IMR-90 (cell line): ENCODE measurements at regions not wholly inside any gene's neighbourhood (a gene's known extent, or its start where the extent isn't known, plus 50 kb on each side); places are given as distances from the start of the nearest gene placed in this dataset.

Experiments used
- ATAC-seq: fragments of 200-7000 bp; cut with Tn5 transposase; 2 replicates; pipeline ENCODE4 v1.9.1; 2020; ENCODE audit warnings: low read depth, mild to moderate bottlenecking, moderate library complexity
- BruUV-seq: library from RNA; stranded (reverse); fragments of 400-500 nt; replicated peaks from 2 replicates; lab custom pipeline; 2021; lab: Mats Ljungman, UMichigan
- CTCF ChIA-PET: fragments of 300-600 bp; formaldehyde crosslinking; extraction: SDS; loops from one replicate; lab custom pipeline; 2021; ENCODE audit warnings: antibody characterized with exemption; lab: Yijun Ruan, JAX
- POLR2A ChIA-PET: fragments of 300-600 bp; sonication (Branson Sonifier 250); formaldehyde crosslinking; loops from one replicate; lab custom pipeline; 2022; ENCODE audit warnings: antibody characterized with exemption; ENCODE audit not compliant: unreplicated experiment; lab: Charles Lee
- DNase-seq: peaks from one replicate; pipeline ENCODE4 v3.0.0; 2013
- H2AFZ ChIP-seq: replicated peaks from 2 replicates; pipeline ENCODE3; 2013; ENCODE audit warnings: low read length, mild to moderate bottlenecking; ENCODE audit not compliant: poor library complexity
- H2AK5ac ChIP-seq: 2 replicates; pipeline ENCODE4 v1.6.1; 2013; ENCODE audit warnings: low read depth, low read length, inconsistent platforms
- H2AK9ac ChIP-seq: replicated peaks from 2 replicates; pipeline ENCODE3; 2013; ENCODE audit warnings: mild to moderate bottlenecking, low read depth, low read length, moderate library complexity; ENCODE audit not compliant: poor library complexity
- H2BK120ac ChIP-seq: 2 replicates; pipeline ENCODE4 v1.6.1; 2013; ENCODE audit warnings: low read depth, low read length, inconsistent platforms
- H2BK15ac ChIP-seq: 3 replicates; pipeline ENCODE4 v1.6.1; 2013; ENCODE audit warnings: low read depth, low read length, inconsistent platforms
- H2BK20ac ChIP-seq: 2 replicates; pipeline ENCODE4 v1.6.1; 2013; ENCODE audit warnings: low read depth, mild to moderate bottlenecking, inconsistent platforms, low read length, moderate library complexity
- H2BK5ac ChIP-seq: 2 replicates; pipeline ENCODE4 v1.6.1; 2013; ENCODE audit warnings: mild to moderate bottlenecking, low read depth, low read length, inconsistent platforms; ENCODE audit not compliant: poor library complexity, severe bottlenecking
- H3K14ac ChIP-seq: replicated peaks from 2 replicates; pipeline ENCODE4 v1.6.1; 2013; ENCODE audit warnings: low read depth, low read length, inconsistent platforms
- H3K18ac ChIP-seq: 2 replicates; pipeline ENCODE4 v1.6.1; 2013; ENCODE audit warnings: low read depth, low read length, control low read depth
- H3K23ac ChIP-seq: 2 replicates; pipeline ENCODE4 v1.6.1; 2013; ENCODE audit warnings: low read depth, low read length, inconsistent platforms
- H3K27ac ChIP-seq: 2 replicates; pipeline ENCODE4 v1.5.1; 2013; ENCODE audit warnings: mild to moderate bottlenecking, control low read depth, low read length; ENCODE audit not compliant: insufficient read depth
- H3K27me3 ChIP-seq: 2 replicates; pipeline ENCODE4 v1.6.1; 2013; ENCODE audit warnings: low read length; ENCODE audit not compliant: control insufficient read depth, insufficient read depth
- H3K36me3 ChIP-seq: 2 replicates; pipeline ENCODE4 v1.6.1; 2013; ENCODE audit warnings: low read length, mixed read lengths; ENCODE audit not compliant: control insufficient read depth, insufficient read depth
- H3K4ac ChIP-seq: 2 replicates; pipeline ENCODE4 v1.6.1; 2013; ENCODE audit warnings: low read depth, low read length, inconsistent platforms
- H3K4me1 ChIP-seq: 2 replicates; pipeline ENCODE4 v1.6.1; 2013; ENCODE audit warnings: low read length, mixed read lengths; ENCODE audit not compliant: control insufficient read depth, insufficient read depth
- H3K4me2 ChIP-seq: 2 replicates; pipeline ENCODE4 v1.6.1; 2013; ENCODE audit warnings: low read depth, mild to moderate bottlenecking, control low read depth, low read length, moderate library complexity
- H3K4me3 ChIP-seq: 2 replicates; pipeline ENCODE4 v1.5.1; 2013; ENCODE audit warnings: low read depth, mild to moderate bottlenecking, control low read depth, low read length, moderate library complexity; ENCODE audit not compliant: insufficient read depth
- H3K56ac ChIP-seq: 2 replicates; pipeline ENCODE4 v1.6.1; 2013; ENCODE audit warnings: low read length, inconsistent platforms; ENCODE audit not compliant: insufficient read depth; ENCODE audit errors: extremely low read depth
- H3K79me1 ChIP-seq, 2 experiments: 2 replicates each; pipeline ENCODE4 v1.6.1; 2013; ENCODE audit warnings: low read length in 2 of 2, inconsistent platforms in 1 of 2, low read depth in 1 of 2
- H3K9ac ChIP-seq: 2 replicates; pipeline ENCODE4 v1.6.1; 2013; ENCODE audit warnings: low read depth, low read length, control low read depth
- H3K9me1 ChIP-seq: 2 replicates; pipeline ENCODE4 v1.6.1; 2013; ENCODE audit warnings: low read length, inconsistent platforms; ENCODE audit not compliant: insufficient read depth
- H3K9me3 ChIP-seq: 2 replicates; pipeline ENCODE4 v1.6.1; 2013; ENCODE audit warnings: low read length; ENCODE audit not compliant: control insufficient read depth, insufficient read depth
- H4K20me1 ChIP-seq: 2 replicates; pipeline ENCODE4 v1.6.1; 2013; ENCODE audit warnings: low read length, inconsistent platforms; ENCODE audit not compliant: insufficient read depth
- H4K5ac ChIP-seq: 2 replicates; pipeline ENCODE4 v1.6.1; 2013; ENCODE audit warnings: mild to moderate bottlenecking, low read depth, low read length, control low read depth
- H4K8ac ChIP-seq, 2 experiments: 2 replicates each; pipeline ENCODE4 v1.6.1; 2013; ENCODE audit warnings: low read depth in 2 of 2, low read length in 2 of 2, control low read depth in 1 of 2, inconsistent platforms in 1 of 2
- H4K91ac ChIP-seq: 2 replicates; pipeline ENCODE4 v1.6.1; 2013; ENCODE audit warnings: low read depth, low read length, inconsistent platforms; ENCODE audit not compliant: insufficient read depth
- CEBPB ChIP-seq: IDR thresholded peaks from 2 replicates; pipeline ENCODE4 v1.6.1; 2012; ENCODE audit warnings: low read depth, low read length, improper control_type of control experiment
- CHD1 ChIP-seq: IDR thresholded peaks from 2 replicates; pipeline ENCODE4 v1.6.1; 2012; ENCODE audit warnings: low read depth, low read length, improper control_type of control experiment
- RAD21 ChIP-seq: IDR thresholded peaks from 2 replicates; pipeline ENCODE4 v1.6.1; 2012; ENCODE audit warnings: low read length, improper control_type of control experiment
- RFX5 ChIP-seq: IDR thresholded peaks from 2 replicates; pipeline ENCODE4 v1.8.0; 2012; ENCODE audit warnings: low read depth, mild to moderate bottlenecking, low read length, moderate library complexity
- USF2 ChIP-seq: fragments of 150-350 bp; IDR thresholded peaks from 2 replicates; pipeline ENCODE4 v1.6.1; 2017; ENCODE audit warnings: mild to moderate bottlenecking, antibody characterized with exemption, low read length, low read depth
- WGBS, 2 experiments: methylation state at CpG; one replicate each; pipeline versions ENCODE4 v1.1.5 to v1.1.7; 2013; ENCODE audit warnings: missing lambda C conversion rate in 2 of 2; ENCODE audit not compliant: insufficient read length in 1 of 2; ENCODE audit errors: extremely low coverage in 2 of 2; 5-methylcytosine and 5-hydroxymethylcytosine counted together
- dilution Hi-C: fragments of 300-500 bp; cut with HindIII; formaldehyde crosslinking; loops from one replicate; pipeline ENCODE4 v1.14.3; 2018; ENCODE audit warnings: low sequenced_read_pairs; ENCODE audit not compliant: unreplicated experiment
- in situ Hi-C: fragments of 300-500 bp; cut with MboI; formaldehyde crosslinking; loops from 3 replicates; pipeline ENCODE4 v1.14.3; 2019; ENCODE audit warnings: low sequenced_read_pairs, inconsistent platforms, mixed read lengths
- intact Hi-C: fragments of 100-400 bp; cut with micrococcal nuclease; formaldehyde crosslinking; loops from 2 replicates; pipeline ENCODE4 v1.10.0; 2022

- TF ChIP-seq USF2: no peak
- 0 out of 2 replicates have a peak, but pooled peaks have one; percentile 2 for TF ChIP-seq CEBPB
- peak; percentile 16; the same call in 1 of the 2 replicates for TF ChIP-seq RAD21
Observed at GRCh38 chr7:131235489-131236317, 92.0 kb upstream of the MKLN1 start (continued).

- no TSS peak for BruUV-seq
- ATAC-seq: no peak
- peak overlapping the region; percentile 47 for H2AFZ ChIP-seq
Observed at GRCh38 chr7:131236318-131236672, 91.4 kb upstream of the MKLN1 start.

More at GRCh38 chr7:131236318-131236672, 91.4 kb upstream of the MKLN1 start:
- H3K4me1 ChIP-seq: peaks cover 13% of the 10 kb centered on the region
- H3K4me3 ChIP-seq: no peak overlapping the region
- H2BK20ac ChIP-seq: peak overlapping the region; percentile 77; the same call in 1 of the 2 replicates
- peak overlapping the region; percentile 81; the same call in 1 of the 2 replicates for H3K18ac ChIP-seq
- peak overlapping the region; percentile 84; the same call in 1 of the 2 replicates for H2BK120ac ChIP-seq
- ChIA-PET CTCF (interaction anchor here (0.6 kb wide), 1 partner anchor 167 kb away, joined by 7 read pairs; no protein-coding TSS in a partner anchor), POLR2A (no interaction called here)
- peak overlapping the region; percentile 77 for H3K14ac ChIP-seq
- peak overlapping the region; percentile 32 to 80 for H4K8ac ChIP-seq
- no peaks in the 10 kb centered on the region for H4K20me1 ChIP-seq
- H3K36me3 ChIP-seq: no peaks in the 10 kb centered on the region
- H3K9me1 ChIP-seq: peaks cover 9% of the 10 kb centered on the region
- no peak for DNase-seq
- peak overlapping the region; percentile 86 for H3K4ac ChIP-seq
- no peaks in the 10 kb centered on the region for H3K9me3 ChIP-seq
- peak overlapping the region; percentile 21; the same call in 1 of the 2 replicates for H3K23ac ChIP-seq
- H2AK9ac ChIP-seq: no peak overlapping the region
- dilution Hi-C loops (no loop called here), intact Hi-C loops (no loop called here), in situ Hi-C loops (no loop called here)
- H3K27ac ChIP-seq: peak overlapping the region; percentile 68
- no CpG with 5 or more reads among the region's 6 CpGs for WGBS, 2 experiments
- H3K79me1 ChIP-seq: peaks cover 0 to 4% of the 10 kb centered on the region in 2 experiments; a peak in 2 of 4 replicates
- peak overlapping the region; percentile 50; the same call in 1 of the 2 replicates for H4K5ac ChIP-seq
- H2BK5ac ChIP-seq: peak overlapping the region; percentile 87
- no peak for TF ChIP-seq CHD1
- TF ChIP-seq RFX5: no peak
- no peak for TF ChIP-seq CEBPB
- peak overlapping the region; percentile 85 for H2BK15ac ChIP-seq
- H4K91ac ChIP-seq: peak overlapping the region; percentile 61
- H3K4me2 ChIP-seq: no peak overlapping the region
- no peak overlapping the region for H3K9ac ChIP-seq
- peak overlapping the region; percentile 54; the same call in 1 of the 2 replicates for H3K56ac ChIP-seq
- H2AK5ac ChIP-seq: peak overlapping the region; percentile 83
- no peaks in the 10 kb centered on the region for H3K27me3 ChIP-seq
